Neural cell (in vitro differentiated cells): ENCODE measurements at regions not wholly inside any gene's neighbourhood (a gene's known extent, or its start where the extent isn't known, plus 50 kb on each side); places are given as distances from the start of the nearest gene placed in this dataset.

Source experiments
- H2AFZ ChIP-seq: fragments of 200-600, 300-800 bp; sonication (generic), shearing (Covaris generic); 2 replicates; pipeline ENCODE4 v1.6.0; 2014; ENCODE audit warnings: low read depth, mild to moderate bottlenecking, antibody characterized with exemption, low read length, moderate library complexity
- H3F3A ChIP-seq: fragments of 200-600 bp; shearing (Covaris generic); 2 replicates; pipeline ENCODE4 v1.6.1; 2016; ENCODE audit warnings: mild to moderate bottlenecking, moderate library complexity, mixed read lengths, antibody characterized with exemption, low read length; ENCODE audit not compliant: insufficient read depth, poor library complexity, severe bottlenecking
- H3K27ac ChIP-seq: fragments of 200-600, 300-800 bp; sonication (generic), shearing (Covaris generic); 2 replicates; pipeline ENCODE4 v1.5.1; 2014; ENCODE audit warnings: mild to moderate bottlenecking, low read length, moderate library complexity
- H3K27me3 ChIP-seq: fragments of 300-800, 200-600 bp; sonication (generic), shearing (Covaris generic); 2 replicates; pipeline ENCODE4 v1.6.0; 2014; ENCODE audit warnings: mild to moderate bottlenecking, low read depth, low read length, moderate library complexity; ENCODE audit not compliant: insufficient read depth
- H3K36me3 ChIP-seq: fragments of 300-800, 200-600 bp; sonication (generic), shearing (Covaris generic); 2 replicates; pipeline ENCODE4 v1.5.1; 2014; ENCODE audit warnings: mild to moderate bottlenecking, antibody characterized with exemption, low read length, moderate library complexity; ENCODE audit not compliant: insufficient read depth
- H3K4me2 ChIP-seq: fragments of 300-800, 200-600 bp; sonication (generic), shearing (Covaris generic); 2 replicates; pipeline ENCODE4 v1.6.0; 2014; ENCODE audit warnings: mild to moderate bottlenecking, low read length
- H3K4me3 ChIP-seq: fragments of 300-800, 200-600 bp; sonication (generic), shearing (Covaris generic); 2 replicates; pipeline ENCODE4 v1.5.1; 2014; ENCODE audit warnings: mild to moderate bottlenecking, low read length, moderate library complexity
- H3K79me2 ChIP-seq: fragments of 200-600 bp; shearing (Covaris generic); replicated peaks from 2 replicates; pipeline ENCODE4 v1.6.0; 2014; ENCODE audit warnings: mild to moderate bottlenecking, low read length, moderate library complexity; ENCODE audit not compliant: insufficient read depth
- H3K9ac ChIP-seq: fragments of 300-800, 200-600 bp; sonication (generic), shearing (Covaris generic); 2 replicates; pipeline ENCODE4 v1.6.1; 2016; ENCODE audit warnings: mild to moderate bottlenecking, low read length, mixed read lengths
- H3K9me2 ChIP-seq: fragments of 200-600 bp; shearing (Covaris generic); 2 replicates; pipeline ENCODE4 v1.6.1; 2016; ENCODE audit warnings: mild to moderate bottlenecking, low read length, mixed read lengths; ENCODE audit not compliant: insufficient read depth
- H3K9me3 ChIP-seq: fragments of 200-600, 300-800 bp; sonication (generic), shearing (Covaris generic); 2 replicates; pipeline ENCODE4 v1.6.1; 2016; ENCODE audit warnings: mild to moderate bottlenecking, mixed run types, low read length, moderate library complexity, mixed read lengths
- H4K20me1 ChIP-seq: fragments of 200-600 bp; shearing (Covaris generic); 2 replicates; pipeline ENCODE4 v1.6.1; 2016; ENCODE audit warnings: mild to moderate bottlenecking, mixed run types; ENCODE audit not compliant: insufficient read depth
- CTCF ChIP-seq: fragments of 450-650 bp; IDR thresholded peaks from 2 replicates; pipeline ENCODE4 v1.5.1; 2014; ENCODE audit warnings: antibody characterized with exemption, mild to moderate bottlenecking, moderate library complexity; ENCODE audit not compliant: poor library complexity, severe bottlenecking
- EP300 ChIP-seq: fragments of 450-650 bp; conservative IDR thresholded peaks from 2 replicates; pipeline ENCODE4 v1.6.1; 2014; ENCODE audit warnings: antibody characterized with exemption, mild to moderate bottlenecking, moderate library complexity; ENCODE audit not compliant: poor library complexity, severe bottlenecking
- EZH2 ChIP-seq: fragments of 200-600, 300-800 bp; shearing (Covaris generic), sonication (generic); IDR thresholded peaks from 2 replicates; pipeline ENCODE4 v1.6.1; 2014; ENCODE audit warnings: antibody characterized with exemption, low read length, borderline replicate concordance, mild to moderate bottlenecking; ENCODE audit not compliant: insufficient read depth, poor library complexity, severe bottlenecking
- MXI1 ChIP-seq: fragments of 450-650 bp; conservative IDR thresholded peaks from 2 replicates; pipeline ENCODE4 v1.6.1; 2014; ENCODE audit warnings: antibody characterized with exemption, mild to moderate bottlenecking; ENCODE audit not compliant: poor library complexity, severe bottlenecking
- POLR2AphosphoS5 ChIP-seq: IDR thresholded peaks from 2 replicates; pipeline ENCODE4 v1.6.1; 2012
- RAD21 ChIP-seq: fragments of 450-650 bp; conservative IDR thresholded peaks from 2 replicates; pipeline ENCODE4 v1.6.1; 2014; ENCODE audit warnings: antibody characterized with exemption, mild to moderate bottlenecking, moderate library complexity
- REST ChIP-seq: IDR thresholded peaks from 2 replicates; pipeline ENCODE4 v1.6.1; 2012; ENCODE audit warnings: borderline replicate concordance
- SMC3 ChIP-seq: fragments of 450-650 bp; conservative IDR thresholded peaks from 2 replicates; pipeline ENCODE4 v1.6.1; 2014; ENCODE audit warnings: antibody characterized with exemption, mild to moderate bottlenecking, moderate library complexity; ENCODE audit not compliant: poor library complexity
- TAF1 ChIP-seq: IDR thresholded peaks from 2 replicates; pipeline ENCODE4 v1.6.1; 2012; ENCODE audit warnings: low read depth

- Histone ChIP-seq H4K20me1 (no peaks in the 10 kb centered on the region), H2AFZ (no peak overlapping the region), H3K79me2 (no peaks in the 10 kb centered on the region), H3K9ac (no peak overlapping the region), H3K27ac (no peak overlapping the region), H3K9me2 (no peaks in the 10 kb centered on the region), H3F3A (no peaks in the 10 kb centered on the region), H3K4me2 (no peak overlapping the region), H3K36me3 (no peaks in the 10 kb centered on the region), H3K4me3 (no peak overlapping the region), H3K27me3 (no peaks in the 10 kb centered on the region), H3K9me3 (no peaks in the 10 kb centered on the region)
- no peak for TF ChIP-seq SMC3
Observed at GRCh38 chr17:12580640-12581039, 85.0 kb upstream of the MYOCD start.

DNA sequence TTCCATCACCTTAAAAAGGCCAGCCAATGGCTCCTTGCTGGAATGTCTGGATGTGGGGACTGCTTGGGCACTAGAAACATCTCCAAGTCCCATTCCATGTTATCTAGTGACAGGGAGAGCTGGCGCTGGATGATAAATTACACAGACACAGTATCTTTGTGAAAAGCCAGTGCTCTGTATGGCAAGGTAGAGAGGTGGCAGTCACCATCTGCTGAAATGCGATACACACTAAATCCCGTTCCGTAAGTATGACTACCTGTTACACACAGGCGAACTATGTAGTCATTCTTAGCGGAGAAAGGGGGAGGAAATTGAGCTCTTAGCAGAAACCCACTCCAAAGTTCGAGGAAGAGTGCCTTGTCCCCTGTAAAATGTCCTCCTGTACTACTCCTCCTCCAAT, 81.0 kb upstream of the MYOCD start:
- H3K9me3 ChIP-seq = no peaks in the 10 kb centered on the region
- H2AFZ ChIP-seq = no peak overlapping the region
- H3F3A ChIP-seq = no peaks in the 10 kb centered on the region
- H4K20me1 ChIP-seq = no peaks in the 10 kb centered on the region
- H3K9me2 ChIP-seq = no peaks in the 10 kb centered on the region
- no peak overlapping the region for H3K9ac ChIP-seq
- H3K4me2 ChIP-seq = no peak overlapping the region
- no peak for TF ChIP-seq POLR2AphosphoS5
- TF ChIP-seq SMC3 = no peak
- TF ChIP-seq RAD21 = no peak
- TF ChIP-seq MXI1 = no peak
- no peak for TF ChIP-seq EZH2
- TF ChIP-seq CTCF = no peak
- no peak for TF ChIP-seq EP300
- no peak for TF ChIP-seq TAF1
- no peak for TF ChIP-seq REST
- H3K79me2 ChIP-seq = no peaks in the 10 kb centered on the region
- no peak overlapping the region for H3K4me3 ChIP-seq
- H3K27ac ChIP-seq = no peak overlapping the region
- H3K36me3 ChIP-seq = no peaks in the 10 kb centered on the region
- no peaks in the 10 kb centered on the region for H3K27me3 ChIP-seq

GRCh38 chr17:12588531-12588930, 77.2 kb upstream of the MYOCD start:
- Histone ChIP-seq H3K36me3 (no peaks in the 10 kb centered on the region), H3K79me2 (no peaks in the 10 kb centered on the region), H4K20me1 (no peaks in the 10 kb centered on the region), H3K4me2 (no peak overlapping the region), H3K9me2 (no peaks in the 10 kb centered on the region), H3K9me3 (no peaks in the 10 kb centered on the region), H3F3A (no peaks in the 10 kb centered on the region), H2AFZ (no peak overlapping the region), H3K27me3 (no peaks in the 10 kb centered on the region), H3K4me3 (no peak overlapping the region), H3K9ac (no peak overlapping the region), H3K27ac (no peak overlapping the region)
- TF ChIP-seq POLR2AphosphoS5 (no peak), MXI1 (no peak), REST (no peak), RAD21 (no peak), CTCF (no peak), EZH2 (no peak), SMC3 (no peak)
